ENCODE measurements at regions not wholly inside any gene's neighbourhood (a gene's known extent, or its start where the extent isn't known, plus 50 kb on each side); places are given as distances from the start of the nearest gene placed in this dataset.

GRCh38 chr20:63129376-63129965 lies 86.5 kb downstream of the YTHDF1 start:
- TF ChIP-seq EZH2phosphoT487 (IDR thresholded peaks at IDR 0.05; ENCODE audit: insufficient read depth, low read depth) (no peak), EZH2 (IDR thresholded peaks at IDR 0.05; ENCODE audit: insufficient read depth, poor library complexity, severe bottlenecking) (no peak)
- in situ Hi-C loops (cut with MboI): no loop called here
- H3K4me3 ChIP-seq: no peak overlapping the region
- no peaks in the 10 kb centered on the region for H3K79me2 ChIP-seq (ENCODE audit: insufficient read depth)
- no peaks in the 10 kb centered on the region for H3K9me2 ChIP-seq (ENCODE audit: insufficient read depth)
- H3K4me2 ChIP-seq (ENCODE audit: unreplicated experiment): no peak overlapping the region
- H4K20me1 ChIP-seq (ENCODE audit: insufficient read depth): no peaks in the 10 kb centered on the region
- peaks cover 48% of the 10 kb centered on the region for H3K27me3 ChIP-seq (replicated peaks; ENCODE audit: insufficient read depth)
- H2AFZ ChIP-seq: no peak overlapping the region
- no peak overlapping the region for H3K9ac ChIP-seq
- H3K9me3 ChIP-seq (ENCODE audit: low read depth): no peaks in the 10 kb centered on the region
- H3F3A ChIP-seq (ENCODE audit: insufficient read depth): no peaks in the 10 kb centered on the region
- no peak for DNase-seq
- H3K36me3 ChIP-seq (ENCODE audit: low read depth): no peaks in the 10 kb centered on the region
- no peak overlapping the region for H3K27ac ChIP-seq
- no peaks in the 10 kb centered on the region for H3K4me1 ChIP-seq (ENCODE audit: insufficient read depth)
- 45 to 52% methylated on average over 9 of the region's 9 CpGs for whole genome bisulfite sequencing, 2 experiments (ENCODE audit: low coverage in 1 of 2, low lambda C conversion rate in 2 of 2, missing lambda C conversion rate in 2 of 2)

- Histone ChIP-seq H3K27me3 (replicated peaks; ENCODE audit: insufficient read depth) (peaks cover 48% of the 10 kb centered on the region), H3K79me2 (ENCODE audit: insufficient read depth) (no peaks in the 10 kb centered on the region)
Measured at GRCh38 chr20:63128956-63129355, 87.0 kb downstream of the YTHDF1 start.

GRCh38 chr20:63128367-63128766 lies 87.6 kb downstream of the YTHDF1 start:
- Histone ChIP-seq H3K4me1 (ENCODE audit: insufficient read depth) (no peaks in the 10 kb centered on the region), H3K9me3 (ENCODE audit: low read depth) (no peaks in the 10 kb centered on the region), H3K27ac (no peak overlapping the region), H3K4me2 (ENCODE audit: unreplicated experiment) (no peak overlapping the region), H3F3A (ENCODE audit: insufficient read depth) (no peaks in the 10 kb centered on the region), H3K36me3 (ENCODE audit: low read depth) (no peaks in the 10 kb centered on the region), H3K27me3 (replicated peaks; ENCODE audit: insufficient read depth) (peaks cover 48% of the 10 kb centered on the region), H2AFZ (no peak overlapping the region), H3K9me2 (ENCODE audit: insufficient read depth) (no peaks in the 10 kb centered on the region), H3K9ac (no peak overlapping the region), H3K79me2 (ENCODE audit: insufficient read depth) (no peaks in the 10 kb centered on the region), H3K4me3 (no peak overlapping the region), H4K20me1 (ENCODE audit: insufficient read depth) (no peaks in the 10 kb centered on the region)
- in situ Hi-C loops (cut with MboI): no loop called here
- WGBS, 2 experiments (ENCODE audit: low coverage in 1 of 2, low lambda C conversion rate in 2 of 2, missing lambda C conversion rate in 2 of 2): 75 to 82% methylated on average over 27 to 30 of the region's 30 CpGs
- TF ChIP-seq EZH2 (IDR thresholded peaks at IDR 0.05; ENCODE audit: insufficient read depth, poor library complexity, severe bottlenecking): no peak
- TF ChIP-seq EZH2phosphoT487 (IDR thresholded peaks at IDR 0.05; ENCODE audit: insufficient read depth, low read depth): no peak
- no peak for DNase-seq

More at GRCh38 chr20:63128956-63129355, 87.0 kb downstream of the YTHDF1 start:
- WGBS, 2 experiments (ENCODE audit: low coverage in 1 of 2, low lambda C conversion rate in 2 of 2, missing lambda C conversion rate in 2 of 2): 57 to 67% methylated on average over 17 of the region's 17 CpGs
- TF ChIP-seq EZH2 (IDR thresholded peaks at IDR 0.05; ENCODE audit: insufficient read depth, poor library complexity, severe bottlenecking) (no peak), EZH2phosphoT487 (IDR thresholded peaks at IDR 0.05; ENCODE audit: insufficient read depth, low read depth) (no peak)
- no peaks in the 10 kb centered on the region for H3K9me2 ChIP-seq (ENCODE audit: insufficient read depth)
- no peak overlapping the region for H3K4me2 ChIP-seq (ENCODE audit: unreplicated experiment)
- in situ Hi-C loops (cut with MboI): no loop called here
- no peaks in the 10 kb centered on the region for H3K36me3 ChIP-seq (ENCODE audit: low read depth)
- H3K4me1 ChIP-seq (ENCODE audit: insufficient read depth): no peaks in the 10 kb centered on the region
- H4K20me1 ChIP-seq (ENCODE audit: insufficient read depth): no peaks in the 10 kb centered on the region
- no peak overlapping the region for H3K9ac ChIP-seq
- no peaks in the 10 kb centered on the region for H3F3A ChIP-seq (ENCODE audit: insufficient read depth)
- H3K9me3 ChIP-seq (ENCODE audit: low read depth): no peaks in the 10 kb centered on the region
- no peak overlapping the region for H3K4me3 ChIP-seq
- no peak overlapping the region for H2AFZ ChIP-seq
- no peak for DNase-seq
- H3K27ac ChIP-seq: no peak overlapping the region

- Histone ChIP-seq H3K27me3 (replicated peaks; ENCODE audit: insufficient read depth) (peaks cover 51% of the 10 kb centered on the region), H3K36me3 (ENCODE audit: low read depth) (no peaks in the 10 kb centered on the region), H3K27ac (no peak overlapping the region), H3K4me1 (ENCODE audit: insufficient read depth) (no peaks in the 10 kb centered on the region), H3K4me3 (no peak overlapping the region), H3K79me2 (ENCODE audit: insufficient read depth) (no peaks in the 10 kb centered on the region), H4K20me1 (ENCODE audit: insufficient read depth) (no peaks in the 10 kb centered on the region), H3K4me2 (ENCODE audit: unreplicated experiment) (no peak overlapping the region), H3K9me2 (ENCODE audit: insufficient read depth) (no peaks in the 10 kb centered on the region), H3K9ac (no peak overlapping the region), H3F3A (ENCODE audit: insufficient read depth) (no peaks in the 10 kb centered on the region), H3K9me3 (ENCODE audit: low read depth) (no peaks in the 10 kb centered on the region), H2AFZ (no peak overlapping the region)
- 63 to 70% methylated on average over 21 of the region's 21 CpGs for WGBS, 2 experiments (ENCODE audit: low coverage in 1 of 2, low lambda C conversion rate in 2 of 2, missing lambda C conversion rate in 2 of 2)
- TF ChIP-seq EZH2phosphoT487 (IDR thresholded peaks at IDR 0.05; ENCODE audit: insufficient read depth, low read depth) (no peak), EZH2 (IDR thresholded peaks at IDR 0.05; ENCODE audit: insufficient read depth, poor library complexity, severe bottlenecking) (no peak)
- in situ Hi-C loops (cut with MboI): no loop called here
- DNase-seq: no peak
Measured at GRCh38 chr20:63127700-63128364, 88.1 kb downstream of the YTHDF1 start.
